Epithelial cell of proximal tubule (primary cell): ENCODE measurements at regions not wholly inside any gene's neighbourhood (a gene's known extent, or its start where the extent isn't known, plus 50 kb on each side); places are given as distances from the start of the nearest gene placed in this dataset.
"Not testable (repeated sequence)": the region's sequence is repeated elsewhere in the genome, so short reads cannot be mapped to it uniquely, and the experiment has no call there.

Experiments
- DNase-seq: peaks from one replicate; pipeline ENCODE4 v3.0.0-alpha.2; 2011; ENCODE audit warnings: low read depth
- H3K4me3 ChIP-seq: 2 replicates; pipeline ENCODE4 v1.5.1; 2011; ENCODE audit warnings: low read depth, mild to moderate bottlenecking, low read length
- CTCF ChIP-seq: conservative IDR thresholded peaks from 2 replicates; pipeline ENCODE4 v1.5.1; 2012; ENCODE audit warnings: low read depth, mild to moderate bottlenecking, low read length

DNA sequence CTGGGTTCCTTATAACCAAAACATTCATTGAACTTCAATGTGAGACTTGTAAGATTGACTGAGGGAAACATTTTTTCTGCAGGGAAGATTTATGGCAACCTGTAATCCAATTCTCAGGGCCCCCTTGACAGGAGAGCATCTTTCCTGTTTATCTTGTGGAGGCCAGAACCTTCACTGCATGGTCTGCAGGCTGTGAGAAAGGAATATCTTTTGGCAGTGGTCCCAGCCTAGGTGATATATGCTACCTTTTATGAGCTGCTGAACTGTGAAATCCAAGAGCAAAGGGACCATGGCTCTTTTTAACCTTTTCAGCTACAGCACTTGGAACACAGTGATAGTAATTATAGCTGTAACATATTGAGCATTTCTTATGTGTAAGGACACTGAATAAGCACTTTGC is 590.2 kb upstream of the B3GAT1 start:
- DNase-seq = no peak
- no peak for TF ChIP-seq CTCF
- H3K4me3 ChIP-seq = no peak overlapping the region

GRCh38 chr11:135001581-135001980 is 589.5 kb upstream of the B3GAT1 start:
- no peak overlapping the region for H3K4me3 ChIP-seq
- TF ChIP-seq CTCF = no peak
- no peak for DNase-seq

DNA sequence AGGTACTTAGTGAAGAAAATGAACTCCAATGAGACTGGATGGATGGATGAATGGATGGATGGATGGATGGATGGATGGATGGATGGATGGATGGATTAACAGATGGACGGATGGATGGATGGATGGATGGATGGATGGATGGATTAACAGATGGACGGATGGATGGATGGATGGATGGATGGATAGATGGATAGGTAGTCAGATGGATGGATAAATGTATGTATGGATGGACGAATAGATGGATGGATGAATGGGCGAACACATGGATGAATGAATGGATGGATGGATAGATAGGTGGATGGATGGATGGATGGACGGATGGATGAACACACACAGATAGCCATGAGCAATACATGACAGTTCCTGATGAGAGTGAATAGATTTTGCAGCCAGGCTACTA is 589.0 kb upstream of the B3GAT1 start:
- H3K4me3 ChIP-seq, DNase-seq: not testable (repeated sequence)

- no peak overlapping the region for H3K4me3 ChIP-seq
- DNase-seq = no peak
- TF ChIP-seq CTCF = no peak
Observed at GRCh38 chr11:134999590-134999989, 587.5 kb upstream of the B3GAT1 start.

DNA sequence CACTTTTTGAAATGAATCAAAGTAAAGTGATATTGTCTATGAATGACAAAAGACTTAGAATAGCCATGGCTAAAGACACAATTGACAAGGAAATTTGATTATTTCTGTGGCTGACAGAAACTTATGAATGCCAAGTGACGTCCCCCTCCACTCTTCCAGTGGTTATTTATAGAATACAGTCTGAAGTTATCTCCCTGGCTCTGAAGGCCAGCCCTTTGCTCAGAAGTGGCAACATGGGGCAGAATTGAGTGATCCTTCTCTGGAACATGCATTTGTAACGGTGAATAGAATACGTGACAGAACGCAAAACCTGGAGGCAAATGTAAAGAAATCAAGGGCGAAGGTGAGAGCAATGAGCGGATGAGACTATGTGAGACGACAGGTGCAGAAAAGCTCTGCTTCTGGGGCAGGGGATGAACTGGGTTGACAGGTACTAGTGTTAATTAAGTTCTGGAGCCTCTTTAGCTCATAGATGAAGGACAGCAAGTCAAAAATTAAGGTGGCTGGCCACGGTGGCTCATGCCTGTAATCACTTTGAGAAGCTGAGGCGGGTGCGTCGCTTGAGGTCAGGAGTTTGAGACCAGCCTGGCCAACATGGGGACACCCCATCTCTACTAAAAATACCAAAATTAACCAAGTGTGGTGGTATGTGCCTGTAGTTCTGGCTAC is 585.7 kb upstream of the B3GAT1 start:
- no peak for TF ChIP-seq CTCF
- DNase-seq = no peak
- H3K4me3 ChIP-seq = no peak overlapping the region

GRCh38 chr11:134995741-134996140 is 583.7 kb upstream of the B3GAT1 start:
- no peak overlapping the region for H3K4me3 ChIP-seq
- no peak for TF ChIP-seq CTCF
- DNase-seq = no peak

DNA sequence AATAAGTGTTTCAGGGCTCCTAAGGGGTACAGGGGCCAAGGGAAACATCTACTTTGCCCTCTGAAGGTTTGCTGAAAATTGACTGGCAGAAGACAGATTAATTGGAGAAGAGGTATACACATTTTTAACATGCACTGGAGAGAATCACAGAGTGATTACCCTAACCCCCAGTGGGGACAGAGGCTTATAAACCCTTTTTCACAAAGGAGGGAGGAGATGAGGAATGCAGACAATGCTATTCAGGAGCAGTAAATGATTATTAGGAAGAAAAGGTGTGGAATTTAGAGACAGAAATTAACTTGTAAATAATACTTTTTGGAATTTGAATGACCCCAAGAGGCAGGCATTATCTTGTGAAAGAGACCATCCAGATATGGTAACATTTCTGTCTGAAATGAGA is 582.4 kb upstream of the B3GAT1 start:
- no peak for DNase-seq
- H3K4me3 ChIP-seq = no peak overlapping the region
- TF ChIP-seq CTCF = no peak
